ENCODE measurements at regions not wholly inside any gene's neighbourhood (a gene's known extent, or its start where the extent isn't known, plus 50 kb on each side); places are given as distances from the start of the nearest gene placed in this dataset.

DNA sequence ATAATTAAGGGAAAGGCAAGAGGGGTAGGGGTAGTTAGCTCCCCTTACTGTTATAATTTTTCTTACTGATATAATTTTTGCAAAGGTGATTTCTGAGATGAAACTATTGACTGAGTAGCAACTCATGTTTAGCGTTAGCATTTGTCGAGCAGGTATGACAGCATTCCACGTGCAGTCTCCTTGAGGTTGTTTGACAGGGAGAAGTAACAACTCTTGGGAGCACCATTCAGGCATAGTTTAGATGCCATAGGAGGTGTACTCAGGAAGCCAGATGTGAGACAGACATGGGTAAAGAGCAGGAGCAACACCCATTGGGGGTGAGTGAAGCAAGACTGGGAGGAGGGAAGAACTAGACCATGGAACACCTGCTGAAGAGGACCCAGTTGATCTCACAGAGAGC lies 96.6 kb upstream of the KLF6 start:
- H3K4me2 ChIP-seq: peak overlapping the region; percentile 34
- CTCF ChIA-PET: no interaction called here
- DNase-seq: peak; percentile 56 to 80
- no peaks in the 10 kb centered on the region for H4K20me1 ChIP-seq (ENCODE audit: insufficient read depth)
- no peak overlapping the region for H2AFZ ChIP-seq
- no TSS peak for BruUV-seq (replicated peaks)
- 0 out of 2 replicates have a peak overlapping the region, but pooled peaks have one; percentile 34 for H3K27ac ChIP-seq
- no peak for TF ChIP-seq EZH2 (IDR thresholded peaks at IDR 0.05; ENCODE audit: low read depth)
- no peak overlapping the region for H3K4me3 ChIP-seq
- H3K4me1 ChIP-seq (replicated peaks; ENCODE audit: insufficient read depth): peaks cover 17% of the 10 kb centered on the region
- H3K27me3 ChIP-seq (ENCODE audit: insufficient read depth, low read depth): no peaks in the 10 kb centered on the region
- intact Hi-C loops (cut with micrococcal nuclease; ENCODE audit: unreplicated experiment): no loop called here
- H3K9me2 ChIP-seq (ENCODE audit: insufficient read depth): no peaks in the 10 kb centered on the region
- H3F3A ChIP-seq (ENCODE audit: insufficient read depth, low read depth): no peaks in the 10 kb centered on the region
- no peaks in the 10 kb centered on the region for H3K9me3 ChIP-seq (ENCODE audit: insufficient read depth, low read depth)
- no peaks in the 10 kb centered on the region for H3K79me2 ChIP-seq (ENCODE audit: low read depth)
- H3K36me3 ChIP-seq (ENCODE audit: low read depth): no peaks in the 10 kb centered on the region
- POLR2A ChIA-PET (ENCODE audit: unreplicated experiment): interaction anchor here (0.5 kb wide), 2 partner anchors 8 to 796 kb away, joined by 3 to 20 read pairs; no protein-coding TSS in a partner anchor

DNA sequence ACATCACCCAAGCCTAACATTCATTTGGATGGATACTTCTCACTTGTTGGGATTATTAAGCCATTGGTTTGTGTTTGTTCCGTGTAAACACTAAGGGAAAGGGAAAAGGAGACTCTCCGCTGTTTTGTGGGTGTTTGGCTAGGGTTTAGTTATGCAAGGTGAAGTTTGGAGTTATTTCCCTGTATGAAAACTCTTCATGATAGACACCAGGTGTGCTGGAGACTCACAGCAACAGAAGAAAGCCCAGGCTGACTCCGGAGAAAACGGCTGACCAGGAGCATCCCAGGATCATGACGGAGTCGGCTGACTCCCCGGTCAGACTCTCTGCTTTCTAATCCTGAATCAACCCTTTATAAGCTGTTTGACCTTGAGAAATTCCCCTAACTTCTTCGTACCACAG lies 94.1 kb upstream of the KLF6 start:
- intact Hi-C loops (cut with micrococcal nuclease; ENCODE audit: unreplicated experiment): no loop called here
- no peaks in the 10 kb centered on the region for H3K9me3 ChIP-seq (ENCODE audit: insufficient read depth, low read depth)
- no peak overlapping the region for H3K4me3 ChIP-seq
- no peaks in the 10 kb centered on the region for H4K20me1 ChIP-seq (ENCODE audit: insufficient read depth)
- H3K27me3 ChIP-seq (ENCODE audit: insufficient read depth, low read depth): no peaks in the 10 kb centered on the region
- ChIA-PET POLR2A (ENCODE audit: unreplicated experiment) (no interaction called here), CTCF (no interaction called here)
- no peaks in the 10 kb centered on the region for H3K9me2 ChIP-seq (ENCODE audit: insufficient read depth)
- H3K27ac ChIP-seq: no peak overlapping the region
- H3K79me2 ChIP-seq (ENCODE audit: low read depth): no peaks in the 10 kb centered on the region
- H3K4me1 ChIP-seq (replicated peaks; ENCODE audit: insufficient read depth): peaks cover 13% of the 10 kb centered on the region
- H3K4me2 ChIP-seq: no peak overlapping the region
- H3K36me3 ChIP-seq (ENCODE audit: low read depth): no peaks in the 10 kb centered on the region
- no peak for DNase-seq
- BruUV-seq (replicated peaks): no TSS peak
- no peak overlapping the region for H2AFZ ChIP-seq
- no peaks in the 10 kb centered on the region for H3F3A ChIP-seq (ENCODE audit: insufficient read depth, low read depth)
- TF ChIP-seq, protein P1, sequence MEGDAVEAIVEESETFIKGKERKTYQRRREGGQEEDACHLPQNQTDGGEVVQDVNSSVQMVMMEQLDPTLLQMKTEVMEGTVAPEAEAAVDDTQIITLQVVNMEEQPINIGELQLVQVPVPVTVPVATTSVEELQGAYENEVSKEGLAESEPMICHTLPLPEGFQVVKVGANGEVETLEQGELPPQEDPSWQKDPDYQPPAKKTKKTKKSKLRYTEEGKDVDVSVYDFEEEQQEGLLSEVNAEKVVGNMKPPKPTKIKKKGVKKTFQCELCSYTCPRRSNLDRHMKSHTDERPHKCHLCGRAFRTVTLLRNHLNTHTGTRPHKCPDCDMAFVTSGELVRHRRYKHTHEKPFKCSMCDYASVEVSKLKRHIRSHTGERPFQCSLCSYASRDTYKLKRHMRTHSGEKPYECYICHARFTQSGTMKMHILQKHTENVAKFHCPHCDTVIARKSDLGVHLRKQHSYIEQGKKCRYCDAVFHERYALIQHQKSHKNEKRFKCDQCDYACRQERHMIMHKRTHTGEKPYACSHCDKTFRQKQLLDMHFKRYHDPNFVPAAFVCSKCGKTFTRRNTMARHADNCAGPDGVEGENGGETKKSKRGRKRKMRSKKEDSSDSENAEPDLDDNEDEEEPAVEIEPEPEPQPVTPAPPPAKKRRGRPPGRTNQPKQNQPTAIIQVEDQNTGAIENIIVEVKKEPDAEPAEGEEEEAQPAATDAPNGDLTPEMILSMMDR (conservative IDR thresholded peaks at IDR 0.05): no peak

DNA sequence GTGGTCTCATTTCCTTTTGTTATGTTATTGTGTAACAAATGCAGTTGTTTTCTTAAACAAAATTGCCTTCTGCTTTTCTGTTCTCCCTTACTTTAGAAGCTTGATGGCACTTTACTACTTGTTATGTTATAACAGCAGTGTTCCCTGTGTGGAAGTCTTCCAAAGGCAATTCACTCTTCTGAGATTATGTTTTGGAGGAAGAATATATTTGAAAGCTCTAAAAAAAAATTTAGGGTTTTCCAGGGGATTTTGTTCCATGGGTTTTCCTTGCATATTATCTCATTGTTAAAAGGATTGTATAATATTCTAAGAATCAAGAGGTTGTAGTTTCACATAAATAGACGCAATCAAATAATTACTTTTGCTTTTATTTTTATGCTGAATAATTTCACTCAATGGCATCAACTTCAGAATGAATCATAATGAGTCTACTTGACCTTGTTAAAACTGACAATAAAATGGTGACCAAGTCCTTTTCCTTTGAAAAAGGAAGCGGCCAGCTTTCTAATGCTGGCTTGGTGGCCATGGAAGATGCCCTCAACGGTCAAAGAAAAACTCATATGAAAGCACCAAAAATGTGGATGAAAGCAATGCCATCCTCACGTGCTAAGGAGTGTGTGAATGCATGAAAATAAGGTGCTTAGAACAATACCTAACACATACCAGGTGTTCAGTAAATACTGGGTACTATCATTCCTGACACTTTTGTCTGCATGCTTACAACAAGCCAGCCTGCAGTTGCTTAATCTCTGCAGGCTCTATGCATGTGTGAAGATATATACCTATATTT lies 92.4 kb upstream of the KLF6 start:
- Histone ChIP-seq H3K9me3 (ENCODE audit: insufficient read depth, low read depth) (no peaks in the 10 kb centered on the region), H3K4me1 (replicated peaks; ENCODE audit: insufficient read depth) (peaks cover 13% of the 10 kb centered on the region), H3K27me3 (ENCODE audit: insufficient read depth, low read depth) (no peaks in the 10 kb centered on the region), H3K27ac (no peak overlapping the region), H3F3A (ENCODE audit: insufficient read depth, low read depth) (no peaks in the 10 kb centered on the region), H3K4me2 (no peak overlapping the region), H3K36me3 (ENCODE audit: low read depth) (no peaks in the 10 kb centered on the region), H3K79me2 (ENCODE audit: low read depth) (no peaks in the 10 kb centered on the region), H2AFZ (no peak overlapping the region), H4K20me1 (ENCODE audit: insufficient read depth) (no peaks in the 10 kb centered on the region), H3K9me2 (ENCODE audit: insufficient read depth) (no peaks in the 10 kb centered on the region), H3K4me3 (no peak overlapping the region)
- no peak for TF ChIP-seq EZH2 (IDR thresholded peaks at IDR 0.05; ENCODE audit: low read depth)
- TF ChIP-seq, protein P1 (conservative IDR thresholded peaks at IDR 0.05): no peak
- no peak for DNase-seq
- POLR2A ChIA-PET (ENCODE audit: unreplicated experiment): no interaction called here
- no TSS peak for BruUV-seq (replicated peaks)
- intact Hi-C loops (cut with micrococcal nuclease; ENCODE audit: unreplicated experiment): no loop called here
- CTCF ChIA-PET: no interaction called here
